Breast epithelium (tissue), 4 donors: ENCODE measurements at regions not wholly inside any gene's neighbourhood (a gene's known extent, or its start where the extent isn't known, plus 50 kb on each side); places are given as distances from the start of the nearest gene placed in this dataset.

ENCODE experiments used
- DNase-seq, 2 donors: peaks; one replicate each; pipeline ENCODE4 v3.0.0-alpha.2; 2019; ENCODE audit warnings: low spot score in 2 of 2
- H3K27ac ChIP-seq, 2 donors: fragments of 200-600 bp; sonication (generic) in 1 of 2; one replicate each; pipeline ENCODE4 v1.5.1; 2016 to 2019; ENCODE audit warnings: mild to moderate bottlenecking in 1 of 2
- H3K27me3 ChIP-seq, 2 donors: fragments of 200-600 bp; sonication (generic) in 1 of 2; one replicate each; pipeline versions ENCODE4 v1.5.1 to v1.6.0; 2017 to 2019; ENCODE audit warnings: control low read depth in 1 of 2, mild to moderate bottlenecking in 1 of 2
- H3K36me3 ChIP-seq: fragments of 200-600 bp; one replicate; pipeline ENCODE4 v1.5.1; 2019
- H3K4me1 ChIP-seq, 2 donors: fragments of 200-600 bp; sonication (generic); one replicate each; pipeline ENCODE4 v1.5.1; 2016 to 2019; ENCODE audit warnings: control low read depth in 1 of 2
- H3K4me3 ChIP-seq, 3 donors: fragments of 200-600 bp; sonication (generic); 1 replicate in 2 of 3; 2 replicates in 1 of 3; pipeline ENCODE4 v1.5.1; 2016 to 2019; ENCODE audit warnings: mild to moderate bottlenecking in 3 of 3, moderate library complexity in 2 of 3
- H3K9me3 ChIP-seq, 2 donors: fragments of 200-600 bp; sonication (generic) in 1 of 2; one replicate each; pipeline ENCODE4 v1.5.1; 2016 to 2019; ENCODE audit warnings: control low read depth in 1 of 2
- POLR2A ChIP-seq: fragments of 450-650 bp; IDR thresholded peaks from one replicate; pipeline ENCODE4 v1.6.1; 2016; ENCODE audit warnings: antibody characterized with exemption, mild to moderate bottlenecking, moderate library complexity
- POLR2AphosphoS5 ChIP-seq, 3 donors: sonication (generic); formaldehyde crosslinking; IDR thresholded peaks; one replicate each; pipeline ENCODE4 v1.6.1; 2017; ENCODE audit warnings: antibody characterized with exemption in 3 of 3
- intact Hi-C: fragments of 100-400 bp; cut with DNase I; formaldehyde crosslinking; loops from one replicate; pipeline ENCODE4 v1.15.1; 2023; ENCODE audit warnings: low total_unique reads
- TF ChIP-seq, protein P1 (sequence below), 3 donors: fragments of 450-650 bp; IDR thresholded peaks; one replicate each; pipeline ENCODE4 v1.5.1; 2016 to 2017; ENCODE audit warnings: antibody characterized with exemption in 3 of 3, mild to moderate bottlenecking in 3 of 3, moderate library complexity in 3 of 3

DNA sequence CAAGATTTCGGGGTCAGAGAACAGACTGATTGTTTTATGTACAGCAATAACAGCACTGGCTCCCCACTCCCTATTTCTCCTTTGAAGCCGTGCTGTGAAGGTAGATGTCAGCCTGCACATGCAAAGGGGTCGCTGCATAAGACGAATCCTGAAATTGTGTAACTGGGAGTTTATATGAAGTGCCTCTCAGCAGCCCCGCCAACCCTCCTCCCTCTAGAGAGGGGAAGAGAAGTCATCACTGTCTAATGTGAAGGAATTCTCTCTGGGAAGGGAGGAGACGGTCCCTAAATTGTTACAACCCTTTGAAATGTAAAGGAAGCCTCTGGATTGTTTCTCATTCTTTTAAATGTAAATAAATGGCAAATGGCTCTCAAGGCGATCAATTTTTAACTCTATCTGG lies 545.3 kb downstream of the PLA2G4A start:
- no peak overlapping the region for H3K27ac ChIP-seq
- no peaks in the 10 kb centered on the region for H3K9me3 ChIP-seq
- no peaks in the 10 kb centered on the region for H3K36me3 ChIP-seq
- no peak for TF ChIP-seq POLR2AphosphoS5 (IDR thresholded peaks at IDR 0.05)
- no peak for DNase-seq
- H3K27me3 ChIP-seq = no peaks in the 10 kb centered on the region
- H3K4me3 ChIP-seq = no peak overlapping the region
- H3K4me1 ChIP-seq = no peaks in the 10 kb centered on the region
- intact Hi-C loops = no loop called here

DNA sequence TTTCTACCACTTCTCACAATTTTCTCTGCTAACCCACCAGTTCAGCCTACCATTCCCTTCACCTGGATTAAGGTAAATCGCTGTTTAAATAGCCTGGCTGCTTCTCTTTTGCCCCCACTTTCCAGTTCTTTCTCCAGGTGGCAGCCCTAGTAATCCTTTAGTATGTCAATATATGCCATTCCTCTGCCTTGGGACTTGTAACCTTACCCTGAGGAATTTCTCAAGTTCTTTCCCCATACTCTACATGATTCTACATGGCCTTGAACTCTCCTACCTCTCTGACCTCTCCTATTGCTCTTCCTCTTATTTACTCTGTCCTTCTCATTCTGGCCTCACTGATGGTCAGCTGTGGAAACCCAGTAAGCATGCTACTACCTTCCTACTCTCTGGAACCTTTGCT lies 546.0 kb downstream of the PLA2G4A start:
- Histone ChIP-seq H3K4me1 (no peaks in the 10 kb centered on the region), H3K9me3 (no peaks in the 10 kb centered on the region), H3K27ac (no peak overlapping the region), H3K36me3 (no peaks in the 10 kb centered on the region), H3K27me3 (no peaks in the 10 kb centered on the region), H3K4me3 (no peak overlapping the region)
- intact Hi-C loops = no loop called here
- no peak for TF ChIP-seq POLR2A
- TF ChIP-seq, protein P1, sequence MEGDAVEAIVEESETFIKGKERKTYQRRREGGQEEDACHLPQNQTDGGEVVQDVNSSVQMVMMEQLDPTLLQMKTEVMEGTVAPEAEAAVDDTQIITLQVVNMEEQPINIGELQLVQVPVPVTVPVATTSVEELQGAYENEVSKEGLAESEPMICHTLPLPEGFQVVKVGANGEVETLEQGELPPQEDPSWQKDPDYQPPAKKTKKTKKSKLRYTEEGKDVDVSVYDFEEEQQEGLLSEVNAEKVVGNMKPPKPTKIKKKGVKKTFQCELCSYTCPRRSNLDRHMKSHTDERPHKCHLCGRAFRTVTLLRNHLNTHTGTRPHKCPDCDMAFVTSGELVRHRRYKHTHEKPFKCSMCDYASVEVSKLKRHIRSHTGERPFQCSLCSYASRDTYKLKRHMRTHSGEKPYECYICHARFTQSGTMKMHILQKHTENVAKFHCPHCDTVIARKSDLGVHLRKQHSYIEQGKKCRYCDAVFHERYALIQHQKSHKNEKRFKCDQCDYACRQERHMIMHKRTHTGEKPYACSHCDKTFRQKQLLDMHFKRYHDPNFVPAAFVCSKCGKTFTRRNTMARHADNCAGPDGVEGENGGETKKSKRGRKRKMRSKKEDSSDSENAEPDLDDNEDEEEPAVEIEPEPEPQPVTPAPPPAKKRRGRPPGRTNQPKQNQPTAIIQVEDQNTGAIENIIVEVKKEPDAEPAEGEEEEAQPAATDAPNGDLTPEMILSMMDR (IDR thresholded peaks at IDR 0.05) = no peak
- no peak for TF ChIP-seq POLR2AphosphoS5 (IDR thresholded peaks at IDR 0.05)
- no peak for DNase-seq

DNA sequence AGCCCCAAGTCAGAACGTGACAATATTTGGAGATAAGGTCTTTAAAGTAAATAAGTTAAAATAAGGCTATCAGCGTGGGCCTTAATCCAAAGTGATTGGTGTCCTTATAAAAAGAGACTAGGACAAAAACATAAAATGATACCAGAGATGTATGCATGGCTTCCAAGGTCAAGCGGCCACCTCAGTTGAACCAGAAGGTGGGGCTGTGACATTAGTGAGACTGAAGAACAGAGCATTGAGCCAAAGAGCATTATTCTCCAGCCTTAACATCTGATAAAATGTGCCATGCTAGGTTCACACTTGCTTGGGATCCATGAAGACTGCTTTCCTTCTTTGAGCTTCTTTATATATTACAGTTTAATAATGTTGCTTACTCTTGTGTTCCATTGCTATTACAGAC lies 554.6 kb downstream of the PLA2G4A start:
- H3K4me1 ChIP-seq = no peaks in the 10 kb centered on the region
- intact Hi-C loops = no loop called here

DNA sequence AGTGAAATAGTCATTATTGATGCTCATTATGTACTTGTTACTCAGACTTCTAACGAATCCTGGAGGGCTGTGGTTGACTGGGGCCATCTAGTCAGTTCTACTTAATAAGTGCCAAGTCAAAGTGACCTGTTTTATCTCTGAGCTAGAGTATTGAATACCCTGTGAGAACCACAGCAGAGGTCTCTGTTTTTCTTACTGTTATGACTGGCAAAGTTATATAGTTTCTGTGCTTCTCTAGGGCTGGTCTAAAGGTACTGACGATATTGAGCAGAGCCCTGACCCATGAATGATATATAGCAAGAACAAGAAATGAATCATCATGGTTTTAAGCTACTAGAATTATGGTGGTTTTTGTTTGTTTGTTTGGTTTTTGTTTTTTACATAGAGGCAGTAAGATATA lies 555.8 kb downstream of the PLA2G4A start:
- Histone ChIP-seq H3K4me3 (no peak overlapping the region), H3K36me3 (no peaks in the 10 kb centered on the region), H3K4me1 (no peaks in the 10 kb centered on the region), H3K9me3 (no peaks in the 10 kb centered on the region), H3K27me3 (no peaks in the 10 kb centered on the region), H3K27ac (no peak overlapping the region)
- TF ChIP-seq, protein P1 (IDR thresholded peaks at IDR 0.05) = no peak
- TF ChIP-seq POLR2A = no peak
- TF ChIP-seq POLR2AphosphoS5 (IDR thresholded peaks at IDR 0.05) = no peak
- intact Hi-C loops = no loop called here
- no peak for DNase-seq

More for the DNA sequence above, 554.6 kb downstream of the PLA2G4A start:
- Histone ChIP-seq H3K27me3 (no peaks in the 10 kb centered on the region), H3K4me3 (no peak overlapping the region), H3K36me3 (no peaks in the 10 kb centered on the region), H3K27ac (no peak overlapping the region), H3K9me3 (no peaks in the 10 kb centered on the region)
- DNase-seq = no peak
- TF ChIP-seq, protein P1 (IDR thresholded peaks at IDR 0.05) = no peak
- TF ChIP-seq POLR2AphosphoS5 (IDR thresholded peaks at IDR 0.05) (no peak), POLR2A (no peak)

DNA sequence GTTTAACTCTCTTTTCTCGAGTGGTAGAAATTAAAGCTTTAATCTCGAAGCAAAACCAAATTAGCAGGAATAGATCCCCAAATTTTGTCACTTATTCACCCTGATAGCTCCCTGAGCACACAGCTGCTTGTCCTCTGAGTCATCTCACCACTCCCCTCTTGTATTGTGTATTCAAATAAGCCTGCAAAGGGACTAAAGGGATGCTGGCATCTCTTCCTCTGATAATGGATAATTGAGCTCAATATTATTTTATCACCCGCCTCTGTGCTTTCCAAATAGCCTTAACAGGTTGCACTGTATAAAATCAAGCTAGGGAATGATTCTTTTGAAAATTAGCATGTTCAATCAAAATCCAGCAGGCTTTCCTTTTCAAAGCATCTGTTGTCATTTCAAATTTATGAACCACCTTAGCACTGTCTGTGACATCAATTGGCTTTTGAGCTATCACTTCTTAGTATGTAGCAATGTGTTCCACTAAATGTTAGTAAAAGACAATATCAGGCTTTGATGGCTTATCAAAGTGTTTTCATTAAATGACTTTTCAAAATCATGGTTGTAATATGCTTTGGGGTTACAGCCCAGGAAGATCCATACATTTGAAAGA lies 561.6 kb downstream of the PLA2G4A start:
- Histone ChIP-seq H3K9me3 (no peaks in the 10 kb centered on the region), H3K27ac (no peak overlapping the region), H3K27me3 (no peaks in the 10 kb centered on the region), H3K4me3 (no peak overlapping the region), H3K4me1 (no peaks in the 10 kb centered on the region), H3K36me3 (no peaks in the 10 kb centered on the region)
- TF ChIP-seq POLR2AphosphoS5 (IDR thresholded peaks at IDR 0.05) (no peak), POLR2A (no peak)
- TF ChIP-seq, protein P1 (IDR thresholded peaks at IDR 0.05) = no peak
- no peak for DNase-seq
- intact Hi-C loops = no loop called here

DNA sequence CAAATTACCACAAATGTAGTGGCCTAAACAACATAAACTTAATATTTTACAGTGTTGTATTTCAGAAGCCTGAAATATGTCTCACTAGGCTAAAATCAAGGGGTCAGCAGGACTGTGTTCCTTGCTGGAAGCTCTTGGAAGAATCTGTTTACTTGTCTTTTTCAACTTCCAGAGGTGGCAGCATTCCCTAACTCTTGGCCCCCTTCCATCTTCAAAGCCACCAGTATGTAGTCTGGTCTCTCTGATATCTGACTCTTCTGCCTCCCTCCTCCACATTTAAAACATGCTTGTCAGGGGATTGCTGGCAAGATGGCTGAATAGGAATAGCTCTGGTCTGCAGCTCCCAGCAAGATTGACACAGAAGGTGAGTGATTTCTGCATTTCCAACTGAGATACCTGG lies 567.5 kb downstream of the PLA2G4A start:
- TF ChIP-seq POLR2AphosphoS5 (IDR thresholded peaks at IDR 0.05) (no peak), POLR2A (no peak)
- TF ChIP-seq, protein P1 (IDR thresholded peaks at IDR 0.05) = no peak
- DNase-seq = no peak
- Histone ChIP-seq H3K9me3 (no peaks in the 10 kb centered on the region), H3K27me3 (no peaks in the 10 kb centered on the region), H3K4me1 (no peaks in the 10 kb centered on the region), H3K4me3 (no peak overlapping the region), H3K36me3 (no peaks in the 10 kb centered on the region), H3K27ac (no peak overlapping the region)
- intact Hi-C loops = loop anchor here (2.0 kb wide), 1 partner anchor 17 kb away; no protein-coding TSS in a partner anchor
